GM12878 (cell line): ENCODE measurements at regions not wholly inside any gene's neighbourhood (a gene's known extent, or its start where the extent isn't known, plus 50 kb on each side); places are given as distances from the start of the nearest gene placed in this dataset.

Source experiments
- ATAC-seq: fragments of 200-7000 bp; cut with Tn5 transposase; 3 replicates; pipeline ENCODE4 v1.9.1; 2020; ENCODE audit warnings: mild to moderate bottlenecking, moderate library complexity
- BruUV-seq: library from RNA; stranded (reverse); fragments of 400-500 nt; replicated peaks from 2 replicates; lab custom pipeline; 2021; lab: Mats Ljungman, UMichigan
- CTCF ChIA-PET: fragments of 300-600 bp; sonication (Branson Sonifier 250); formaldehyde crosslinking; extraction: SDS; loops from one replicate; lab custom pipeline; 2021; ENCODE audit warnings: inconsistent platforms; lab: Yijun Ruan, JAX
- POLR2A ChIA-PET: fragments of 350-600 bp; formaldehyde crosslinking; extraction: SDS; loops from one replicate; lab custom pipeline; 2021; ENCODE audit warnings: inconsistent platforms; lab: Charles Lee
- RAD21 ChIA-PET: fragments of 300-600 bp; sonication (Branson Sonifier 250); formaldehyde crosslinking; loops from one replicate; lab custom pipeline; 2023; ENCODE audit warnings: antibody characterized with exemption; ENCODE audit not compliant: unreplicated experiment; lab: Charles Lee
- SMC1A ChIA-PET: fragments of 300-600 bp; sonication (Branson Sonifier 250); formaldehyde crosslinking; loops from one replicate; lab custom pipeline; 2023; ENCODE audit not compliant: unreplicated experiment, uncharacterized antibody; lab: Charles Lee
- DNase-seq: peaks from one replicate; pipeline ENCODE4 v3.0.0-alpha.2; 2011; ENCODE audit warnings: low read depth, low spot score
- FAIRE-seq: peaks from 3 replicates; lab custom pipeline; 2011; peaks lifted over from hg19 to GRCh38; lab: Jason Lieb, UNC
- H2AFZ ChIP-seq: 2 replicates; pipeline ENCODE4 v1.6.0; 2011; ENCODE audit warnings: low read depth, low read length, control low read depth; ENCODE audit not compliant: control insufficient read depth
- H3K27ac ChIP-seq: 2 replicates; pipeline ENCODE4 v1.5.1; 2011; ENCODE audit warnings: control low read depth; ENCODE audit not compliant: control insufficient read depth, insufficient read depth
- H3K27me3 ChIP-seq, 2 experiments: replicated peaks in 1 of 2; 2 replicates each; pipeline versions ENCODE4 v1.6.0 to v1.6.1; 2011; ENCODE audit warnings: low read length in 1 of 2; ENCODE audit not compliant: control insufficient read depth in 2 of 2, insufficient read depth in 2 of 2
- H3K36me3 ChIP-seq, 2 experiments: 2 replicates each; pipeline ENCODE4 v1.5.1; 2011; ENCODE audit warnings: low read length in 1 of 2; ENCODE audit not compliant: control insufficient read depth in 2 of 2, insufficient read depth in 2 of 2
- H3K4me1 ChIP-seq: 2 replicates; pipeline ENCODE4 v1.6.1; 2011; ENCODE audit warnings: mild to moderate bottlenecking, low read length, moderate library complexity, mixed read lengths; ENCODE audit not compliant: control insufficient read depth, insufficient read depth
- H3K4me2 ChIP-seq: 2 replicates; pipeline ENCODE4 v1.6.0; 2011; ENCODE audit warnings: control low read depth; ENCODE audit not compliant: control insufficient read depth, insufficient read depth
- H3K4me3 ChIP-seq: fragments of 200-600 bp; sonication (generic); 2 replicates; pipeline ENCODE4 v1.5.1; 2016
- H3K79me2 ChIP-seq: 2 replicates; pipeline ENCODE4 v1.6.0; 2011; ENCODE audit warnings: low read length; ENCODE audit not compliant: control insufficient read depth, insufficient read depth
- H3K9ac ChIP-seq: 2 replicates; pipeline ENCODE4 v1.8.0; 2011; ENCODE audit warnings: low read length, control low read depth, mixed read lengths; ENCODE audit not compliant: control insufficient read depth, insufficient read depth
- H3K9me3 ChIP-seq: replicated peaks from 3 replicates; pipeline ENCODE4 v1.5.1; 2011; ENCODE audit warnings: mild to moderate bottlenecking, low read length; ENCODE audit not compliant: control insufficient read depth, insufficient read depth
- H4K20me1 ChIP-seq: 2 replicates; pipeline ENCODE4 v1.6.0; 2011; ENCODE audit not compliant: control insufficient read depth, insufficient read depth
- CEBPZ ChIP-seq: fragments of 150-350 bp; IDR thresholded peaks from 2 replicates; pipeline ENCODE4 v1.6.1; 2016; ENCODE audit warnings: low read depth, low read length
- CHD1 ChIP-seq: IDR thresholded peaks from 2 replicates; pipeline ENCODE4 v1.6.1; 2012; ENCODE audit warnings: low read depth, low read length, improper control_type of control experiment
- CREM ChIP-seq: IDR thresholded peaks from 2 replicates; pipeline ENCODE4 v1.6.1; 2014; ENCODE audit warnings: antibody characterized with exemption, low read depth
- ELK1 ChIP-seq: IDR thresholded peaks from 2 replicates; pipeline ENCODE4 v1.6.1; 2012; ENCODE audit warnings: low read depth, low read length, improper control_type of control experiment
- EP300 ChIP-seq, 2 experiments: fragments of 150-350 bp in 1 of 2; IDR thresholded peaks; 2 replicates each; pipeline ENCODE4 v1.6.1; 2011 to 2012; ENCODE audit warnings: low read depth in 2 of 2, low read length in 2 of 2, borderline replicate concordance in 1 of 2, improper control_type of control experiment in 1 of 2, inconsistent platforms in 1 of 2; ENCODE audit not compliant: control insufficient read depth in 1 of 2
- GATAD2B ChIP-seq: fragments of 450-650 bp; conservative IDR thresholded peaks from 2 replicates; pipeline ENCODE4 v1.6.1; 2017; ENCODE audit warnings: low read depth, mild to moderate bottlenecking, moderate library complexity
- JUND ChIP-seq: IDR thresholded peaks from 2 replicates; pipeline ENCODE4 v1.6.1; 2012; ENCODE audit warnings: low read depth, mild to moderate bottlenecking, low read length, improper control_type of control experiment, moderate library complexity
- MYB ChIP-seq: fragments of 150-350 bp; IDR thresholded peaks from 2 replicates; pipeline ENCODE4 v1.6.1; 2014; ENCODE audit warnings: mild to moderate bottlenecking, low read depth, low read length, borderline replicate concordance
- RUNX3 ChIP-seq: IDR thresholded peaks from 2 replicates; pipeline ENCODE4 v1.6.1; 2012; ENCODE audit warnings: low read length, inconsistent platforms
- SMAD5 ChIP-seq: IDR thresholded peaks from 2 replicates; pipeline ENCODE4 v1.6.1; 2016; ENCODE audit warnings: antibody characterized with exemption, low read depth
- TAF1 ChIP-seq: IDR thresholded peaks from 2 replicates; pipeline ENCODE4 v1.6.1; 2011; ENCODE audit warnings: mild to moderate bottlenecking, low read depth, low read length, borderline replicate concordance
- WGBS: methylation state at CpG from one replicate; pipeline ENCODE4 v1.1.6; 2016; ENCODE audit warnings: low lambda C conversion rate; ENCODE audit not compliant: insufficient replicate concordance, insufficient coverage; ENCODE audit errors: missing lambda C conversion rate; 5-methylcytosine and 5-hydroxymethylcytosine counted together
- in situ Hi-C: fragments of 300-500 bp; cut with MboI; formaldehyde crosslinking; loops from 9 replicates; pipeline ENCODE4 v1.14.3; 2018; ENCODE audit warnings: mixed read lengths
- intact Hi-C: fragments of 100-400 bp; cut with micrococcal nuclease; formaldehyde crosslinking; loops from one replicate; pipeline ENCODE4 v1.14.2; 2022; ENCODE audit not compliant: unreplicated experiment
- TF ChIP-seq, protein P1 (sequence below): fragments of 450-650 bp; IDR thresholded peaks from 2 replicates; pipeline ENCODE4 v1.6.1; 2016; ENCODE audit warnings: mild to moderate bottlenecking

GRCh38 chr1:4139646-4140045, 239.6 kb upstream of the C1orf174 start (continued):
- TF ChIP-seq ELK1 (no peak), SMAD5 (no peak), EP300 (IDR thresholded peaks at IDR 0.05; ENCODE audit: borderline replicate concordance in 1 of 2, control insufficient read depth in 1 of 2, low read depth in 2 of 2, low read length in 2 of 2) (no peak), MYB (no peak)

GRCh38 chr1:4140241-4140640, 240.2 kb upstream of the C1orf174 start:
- H3K9ac ChIP-seq, result no peak overlapping the region
- in situ Hi-C loops (no loop called here), intact Hi-C loops (no loop called here)
- H4K20me1 ChIP-seq, result no peaks in the 10 kb centered on the region
- POLR2A ChIA-PET, result no interaction called here
- FAIRE-seq (no peak), ATAC-seq (no peak), DNase-seq (no peak)
- no peaks in the 10 kb centered on the region for H3K4me1 ChIP-seq
- no peaks in the 10 kb centered on the region for H3K27me3 ChIP-seq
- BruUV-seq, result no TSS peak
- H2AFZ ChIP-seq, result no peak overlapping the region
- TF ChIP-seq CHD1, result no peak
- no peak overlapping the region for H3K4me3 ChIP-seq
- CTCF ChIA-PET, result no interaction called here
- no peak overlapping the region for H3K27ac ChIP-seq
- H3K79me2 ChIP-seq, result no peaks in the 10 kb centered on the region
- RAD21 ChIA-PET, result no interaction called here
- SMC1A ChIA-PET, result no interaction called here
- 46% methylated on average over 13 of the region's 13 CpGs for WGBS
- no peaks in the 10 kb centered on the region; the same call in 2 of the 3 replicates for H3K9me3 ChIP-seq
- H3K36me3 ChIP-seq, result no peaks in the 10 kb centered on the region
- no peak overlapping the region for H3K4me2 ChIP-seq

- ATAC-seq (no peak), DNase-seq (no peak), FAIRE-seq (no peak)
- H3K9me3 ChIP-seq, result no peaks in the 10 kb centered on the region; the same call in 2 of the 3 replicates
- BruUV-seq, result no TSS peak
- H3K79me2 ChIP-seq, result no peaks in the 10 kb centered on the region
- intact Hi-C loops, result no loop called here
- RAD21 ChIA-PET, result no interaction called here
- H3K27ac ChIP-seq, result no peak overlapping the region
- H4K20me1 ChIP-seq, result no peaks in the 10 kb centered on the region
- in situ Hi-C loops, result no loop called here
- SMC1A ChIA-PET, result no interaction called here
- CTCF ChIA-PET, result no interaction called here
- no peaks in the 10 kb centered on the region for H3K36me3 ChIP-seq
- no peaks in the 10 kb centered on the region for H3K4me1 ChIP-seq
- POLR2A ChIA-PET, result no interaction called here
- H3K9ac ChIP-seq, result no peak overlapping the region
- 32% methylated on average over 9 of the region's 9 CpGs for WGBS
- no peak overlapping the region for H2AFZ ChIP-seq
- no peak overlapping the region for H3K4me3 ChIP-seq
- no peaks in the 10 kb centered on the region for H3K27me3 ChIP-seq
- no peak overlapping the region for H3K4me2 ChIP-seq
- TF ChIP-seq CREM (no peak), TAF1 (no peak), GATAD2B (no peak), RUNX3 (no peak), JUND (no peak), CEBPZ (no peak)
- TF ChIP-seq, protein P1, sequence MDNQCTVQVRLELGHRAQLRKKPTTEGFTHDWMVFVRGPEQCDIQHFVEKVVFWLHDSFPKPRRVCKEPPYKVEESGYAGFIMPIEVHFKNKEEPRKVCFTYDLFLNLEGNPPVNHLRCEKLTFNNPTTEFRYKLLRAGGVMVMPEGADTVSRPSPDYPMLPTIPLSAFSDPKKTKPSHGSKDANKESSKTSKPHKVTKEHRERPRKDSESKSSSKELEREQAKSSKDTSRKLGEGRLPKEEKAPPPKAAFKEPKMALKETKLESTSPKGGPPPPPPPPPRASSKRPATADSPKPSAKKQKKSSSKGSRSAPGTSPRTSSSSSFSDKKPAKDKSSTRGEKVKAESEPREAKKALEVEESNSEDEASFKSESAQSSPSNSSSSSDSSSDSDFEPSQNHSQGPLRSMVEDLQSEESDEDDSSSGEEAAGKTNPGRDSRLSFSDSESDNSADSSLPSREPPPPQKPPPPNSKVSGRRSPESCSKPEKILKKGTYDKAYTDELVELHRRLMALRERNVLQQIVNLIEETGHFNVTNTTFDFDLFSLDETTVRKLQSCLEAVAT, result no peak
Measured at GRCh38 chr1:4140821-4141220, 240.7 kb upstream of the C1orf174 start.
